D721Med (cell line): ENCODE measurements at regions not wholly inside any gene's neighbourhood (a gene's known extent, or its start where the extent isn't known, plus 50 kb on each side); places are given as distances from the start of the nearest gene placed in this dataset.

ENCODE experiments used
- DNase-seq: peaks from one replicate; pipeline ENCODE4 v3.0.0; 2011; ENCODE audit warnings: low spot score; ENCODE audit not compliant: insufficient read length
- FAIRE-seq: peaks from 2 replicates; lab custom pipeline; 2011; peaks lifted over from hg19 to GRCh38; lab: Jason Lieb, UNC
- TF ChIP-seq, protein P1 (sequence below): IDR thresholded peaks from 2 replicates; pipeline ENCODE4 v1.5.1; 2012; ENCODE audit warnings: mild to moderate bottlenecking, control low read depth; ENCODE audit not compliant: insufficient read depth; ENCODE audit errors: missing control alignments

DNA sequence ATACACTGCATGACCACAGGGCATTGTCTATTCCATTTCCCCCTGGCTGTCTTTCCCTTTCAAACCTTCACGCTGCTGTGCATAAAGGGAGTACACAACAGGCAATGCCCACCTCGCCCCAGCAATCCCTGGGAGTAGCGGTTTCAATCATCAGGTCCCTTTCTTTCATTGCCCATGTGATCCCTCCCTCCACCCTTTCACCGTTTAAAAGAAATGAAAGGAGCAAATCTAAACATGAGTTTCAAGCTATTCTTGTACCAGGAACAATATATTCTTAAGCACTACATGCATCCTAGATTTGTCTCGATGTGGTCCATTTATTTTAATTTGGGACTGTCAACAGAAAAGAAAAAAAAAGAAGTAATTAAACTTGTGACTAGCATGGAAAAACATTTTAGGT is 123.4 kb upstream of the ARGLU1 start:
- TF ChIP-seq, protein P1, sequence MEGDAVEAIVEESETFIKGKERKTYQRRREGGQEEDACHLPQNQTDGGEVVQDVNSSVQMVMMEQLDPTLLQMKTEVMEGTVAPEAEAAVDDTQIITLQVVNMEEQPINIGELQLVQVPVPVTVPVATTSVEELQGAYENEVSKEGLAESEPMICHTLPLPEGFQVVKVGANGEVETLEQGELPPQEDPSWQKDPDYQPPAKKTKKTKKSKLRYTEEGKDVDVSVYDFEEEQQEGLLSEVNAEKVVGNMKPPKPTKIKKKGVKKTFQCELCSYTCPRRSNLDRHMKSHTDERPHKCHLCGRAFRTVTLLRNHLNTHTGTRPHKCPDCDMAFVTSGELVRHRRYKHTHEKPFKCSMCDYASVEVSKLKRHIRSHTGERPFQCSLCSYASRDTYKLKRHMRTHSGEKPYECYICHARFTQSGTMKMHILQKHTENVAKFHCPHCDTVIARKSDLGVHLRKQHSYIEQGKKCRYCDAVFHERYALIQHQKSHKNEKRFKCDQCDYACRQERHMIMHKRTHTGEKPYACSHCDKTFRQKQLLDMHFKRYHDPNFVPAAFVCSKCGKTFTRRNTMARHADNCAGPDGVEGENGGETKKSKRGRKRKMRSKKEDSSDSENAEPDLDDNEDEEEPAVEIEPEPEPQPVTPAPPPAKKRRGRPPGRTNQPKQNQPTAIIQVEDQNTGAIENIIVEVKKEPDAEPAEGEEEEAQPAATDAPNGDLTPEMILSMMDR: no peak
- no peak for FAIRE-seq
- DNase-seq: no peak

DNA sequence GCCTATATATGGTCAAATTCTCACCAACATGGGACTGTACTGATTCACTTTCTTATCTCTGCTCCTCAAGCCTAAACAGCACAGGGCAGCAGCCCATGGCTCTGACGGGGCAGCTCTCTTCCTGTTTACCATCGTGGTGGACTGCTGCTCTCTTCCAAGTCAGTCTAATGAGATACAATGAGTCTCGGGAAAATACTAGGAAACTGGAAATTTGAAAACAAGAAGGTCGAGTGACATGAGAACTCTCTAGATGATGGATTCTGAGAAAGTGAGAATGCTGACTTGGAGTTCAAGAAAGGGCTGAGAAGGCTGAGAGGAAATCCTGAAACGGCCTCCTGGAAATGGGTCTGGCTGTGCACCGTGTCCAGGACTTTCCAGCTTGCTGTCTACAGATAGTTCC is 122.8 kb upstream of the ARGLU1 start:
- DNase-seq (no peak), FAIRE-seq (no peak)
- TF ChIP-seq, protein P1: no peak

DNA sequence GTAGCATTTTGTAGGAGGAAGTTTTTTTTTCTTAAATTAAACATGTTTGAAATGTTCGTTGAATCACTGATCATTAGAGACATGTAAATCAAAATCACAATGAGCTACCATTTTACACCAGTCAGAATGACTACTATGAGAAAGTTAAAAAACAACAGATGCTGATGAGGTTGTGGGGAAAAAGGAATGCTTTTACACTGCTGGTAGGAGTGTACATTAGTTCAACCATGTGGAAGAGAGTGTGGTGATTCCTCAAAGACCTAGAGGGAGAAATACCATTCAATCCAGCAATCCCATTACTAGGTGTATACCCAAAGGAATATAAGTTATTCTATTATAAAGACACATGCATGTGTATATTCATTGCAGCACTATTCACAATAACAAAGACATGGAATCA is 122.0 kb upstream of the ARGLU1 start:
- DNase-seq (no peak), FAIRE-seq (no peak)
- TF ChIP-seq, protein P1: no peak

DNA sequence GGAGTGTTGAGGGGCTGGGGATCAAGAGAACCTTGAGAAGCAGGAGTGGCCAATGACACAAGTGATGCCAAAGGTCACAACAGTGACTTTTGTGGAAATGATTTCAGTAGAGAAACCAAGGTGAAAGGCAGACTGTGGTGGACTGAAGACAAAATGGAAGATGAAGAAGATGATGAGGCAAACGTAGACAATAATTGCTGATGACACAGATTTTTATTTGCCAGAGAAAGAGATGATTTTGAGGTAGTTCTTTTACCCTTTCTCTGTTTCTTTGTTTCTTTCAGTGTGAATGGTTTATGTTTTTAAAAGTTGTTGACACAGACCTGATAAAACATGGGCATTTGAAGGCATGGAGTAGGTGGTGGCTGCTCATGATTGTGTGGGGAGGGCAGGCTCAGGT is 121.0 kb upstream of the ARGLU1 start:
- DNase-seq: no peak
- no peak for FAIRE-seq
- TF ChIP-seq, protein P1: no peak

DNA sequence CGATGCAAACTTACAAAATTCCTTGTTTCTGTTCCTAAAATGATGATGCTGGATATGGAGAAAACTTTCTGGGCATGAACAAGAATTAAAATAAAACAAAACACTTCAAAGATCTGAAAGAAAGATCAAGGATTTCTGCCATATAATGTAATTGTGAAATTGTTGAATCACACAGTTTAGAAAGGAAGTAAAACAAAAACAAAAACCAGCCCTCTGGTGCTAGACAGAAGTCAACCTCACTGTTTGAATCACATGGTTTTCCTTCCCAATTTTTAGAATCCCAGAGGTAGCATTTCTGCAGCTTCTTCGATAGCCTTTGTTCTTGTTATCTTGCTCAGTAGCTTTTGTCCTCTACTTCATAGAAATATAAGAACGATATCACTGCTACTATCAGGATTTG is 118.2 kb upstream of the ARGLU1 start:
- FAIRE-seq (no peak), DNase-seq (no peak)
- TF ChIP-seq, protein P1: no peak

DNA sequence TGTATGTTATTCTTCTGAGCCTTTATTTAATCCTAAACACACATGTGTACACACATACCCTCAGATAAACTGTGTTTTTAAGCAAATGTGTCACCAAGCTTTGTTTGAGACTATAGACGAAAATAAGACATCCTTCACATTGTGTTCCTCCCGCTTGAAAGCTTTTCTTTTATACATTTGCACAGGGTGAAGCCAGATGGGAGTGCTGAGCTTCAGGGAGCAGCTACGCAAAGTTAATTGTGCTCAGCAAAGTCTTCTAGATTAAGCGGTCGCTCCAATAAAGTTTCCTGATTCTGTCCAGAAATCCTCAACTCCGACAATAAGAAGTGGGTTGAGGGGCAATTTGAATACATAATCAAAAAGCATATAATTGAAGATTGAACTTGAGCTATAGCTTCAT is 117.2 kb upstream of the ARGLU1 start:
- no peak for FAIRE-seq
- TF ChIP-seq, protein P1: no peak
- no peak for DNase-seq

DNA sequence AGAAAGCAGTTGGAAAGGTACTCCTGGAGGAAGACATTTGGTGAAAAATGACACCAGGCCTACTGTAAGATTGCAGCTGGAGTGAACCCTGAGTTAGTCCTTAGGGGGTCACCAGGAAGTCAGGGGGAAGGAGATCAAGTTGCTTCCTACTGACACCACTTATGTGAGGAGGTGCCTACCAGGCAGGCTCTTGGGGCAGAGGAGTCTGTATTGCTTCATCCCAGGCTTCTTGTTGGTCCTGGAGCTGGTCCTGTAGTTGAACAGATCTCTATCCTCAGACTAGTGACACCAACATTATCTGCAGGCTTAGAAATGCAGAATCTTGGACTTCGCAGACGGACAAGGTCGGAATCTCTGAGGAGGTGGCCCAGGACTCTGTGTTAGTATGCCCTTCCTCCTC is 116.0 kb upstream of the ARGLU1 start:
- no peak for DNase-seq
- no peak for FAIRE-seq
- TF ChIP-seq, protein P1: no peak
